Activated B cell treated with CpG ODN at 0.5 μM for 24 hours (primary cell): ENCODE measurements at regions not wholly inside any gene's neighbourhood (a gene's known extent, or its start where the extent isn't known, plus 50 kb on each side); places are given as distances from the start of the nearest gene placed in this dataset.

ENCODE experiments used
- ATAC-seq: fragments of 200-7000 bp; cut with Tn5 transposase; one replicate; pipeline ENCODE4 v1.10.0; 2021; ENCODE audit warnings: low read depth, mild to moderate bottlenecking, moderate library complexity
- CTCF ChIA-PET: fragments of 350-600 bp; sonication (Branson Sonifier 250); formaldehyde crosslinking; loops from one replicate; lab custom pipeline; 2021; ENCODE audit warnings: antibody characterized with exemption; lab: Charles Lee
- POLR2A ChIA-PET: fragments of 350-600 bp; sonication (Branson Sonifier 250); formaldehyde crosslinking; loops from one replicate; lab custom pipeline; 2021; ENCODE audit warnings: antibody characterized with exemption; lab: Charles Lee
- DNase-seq: peaks from one replicate; pipeline ENCODE4 v3.0.0; 2022
- H3K27ac Mint-ChIP-seq: one replicate; pipeline ENCODE4 v1.8.0; 2020; ENCODE audit warnings: mixed read lengths
- H3K27me3 Mint-ChIP-seq: one replicate; pipeline ENCODE4 v1.8.0; 2021; ENCODE audit warnings: mixed read lengths
- H3K36me3 Mint-ChIP-seq: one replicate; pipeline ENCODE4 v1.8.0; 2021; ENCODE audit warnings: low read depth, mixed read lengths
- H3K4me1 Mint-ChIP-seq: one replicate; pipeline ENCODE4 v1.8.0; 2021; ENCODE audit warnings: mixed read lengths
- H3K4me3 Mint-ChIP-seq: one replicate; pipeline ENCODE4 v1.8.0; 2020; ENCODE audit warnings: mild to moderate bottlenecking, mixed read lengths
- H3K9me3 Mint-ChIP-seq: one replicate; pipeline ENCODE4 v1.8.0; 2020; ENCODE audit warnings: mixed read lengths
- CTCF ChIP-seq: fragments of 200-600 bp; IDR thresholded peaks from one replicate; pipeline ENCODE4 v1.8.0; 2022; ENCODE audit warnings: antibody characterized with exemption, mild to moderate bottlenecking
- intact Hi-C: fragments of 100-400 bp; cut with micrococcal nuclease; formaldehyde crosslinking; loops from one replicate; pipeline ENCODE4 v1.15.1; 2024

GRCh38 chr9:95718263-95718662 lies 157.2 kb upstream of the ERCC6L2 start:
- TF ChIP-seq CTCF: no peak
- no peak overlapping the region for H3K4me3 Mint-ChIP-seq
- POLR2A ChIA-PET: no interaction called here
- ATAC-seq: no peak
- H3K27me3 Mint-ChIP-seq: no peaks in the 10 kb centered on the region
- CTCF ChIA-PET: no interaction called here
- no peak overlapping the region for H3K27ac Mint-ChIP-seq
- H3K36me3 Mint-ChIP-seq: no peaks in the 10 kb centered on the region
- DNase-seq: no peak
- peaks cover 12% of the 10 kb centered on the region for H3K9me3 Mint-ChIP-seq
- H3K4me1 Mint-ChIP-seq: no peaks in the 10 kb centered on the region
- intact Hi-C loops: no loop called here

GRCh38 chr9:95715868-95716435 lies 159.5 kb upstream of the ERCC6L2 start:
- no peaks in the 10 kb centered on the region for H3K36me3 Mint-ChIP-seq
- DNase-seq: no peak
- ChIA-PET CTCF (no interaction called here), POLR2A (no interaction called here)
- peaks cover 12% of the 10 kb centered on the region for H3K9me3 Mint-ChIP-seq
- no peak overlapping the region for H3K27ac Mint-ChIP-seq
- ATAC-seq: no peak
- no peak overlapping the region for H3K4me3 Mint-ChIP-seq
- no peaks in the 10 kb centered on the region for H3K27me3 Mint-ChIP-seq
- H3K4me1 Mint-ChIP-seq: no peaks in the 10 kb centered on the region
- intact Hi-C loops: no loop called here
- no peak for TF ChIP-seq CTCF

DNA sequence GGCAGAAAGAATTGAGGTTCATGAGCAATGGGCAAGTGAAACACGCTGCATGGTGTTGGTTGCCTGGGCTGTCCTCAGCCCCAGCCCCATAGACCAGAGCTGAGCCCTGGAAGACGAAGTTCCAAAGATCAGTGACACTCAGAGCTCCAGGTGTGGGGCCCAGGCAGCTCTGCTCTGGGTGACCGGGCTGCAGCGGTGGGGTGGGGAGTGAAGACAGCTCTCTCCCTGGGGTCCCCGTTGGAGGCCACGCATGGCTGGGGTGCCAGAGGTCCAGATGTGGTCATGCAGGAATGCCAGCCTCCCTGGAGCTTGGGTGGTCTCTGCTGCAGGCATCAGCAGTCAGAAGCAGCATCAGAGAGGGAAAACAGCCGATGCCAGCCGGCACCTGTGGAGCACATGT lies 165.0 kb upstream of the ERCC6L2 start:
- H3K27me3 Mint-ChIP-seq: no peaks in the 10 kb centered on the region
- peaks cover 3% of the 10 kb centered on the region for H3K9me3 Mint-ChIP-seq
- no peak overlapping the region for H3K4me3 Mint-ChIP-seq
- ChIA-PET CTCF (no interaction called here), POLR2A (no interaction called here)
- no peaks in the 10 kb centered on the region for H3K4me1 Mint-ChIP-seq
- intact Hi-C loops: no loop called here
- ATAC-seq: no peak
- H3K36me3 Mint-ChIP-seq: no peaks in the 10 kb centered on the region
- no peak for DNase-seq
- TF ChIP-seq CTCF: no peak
- H3K27ac Mint-ChIP-seq: no peak overlapping the region

DNA sequence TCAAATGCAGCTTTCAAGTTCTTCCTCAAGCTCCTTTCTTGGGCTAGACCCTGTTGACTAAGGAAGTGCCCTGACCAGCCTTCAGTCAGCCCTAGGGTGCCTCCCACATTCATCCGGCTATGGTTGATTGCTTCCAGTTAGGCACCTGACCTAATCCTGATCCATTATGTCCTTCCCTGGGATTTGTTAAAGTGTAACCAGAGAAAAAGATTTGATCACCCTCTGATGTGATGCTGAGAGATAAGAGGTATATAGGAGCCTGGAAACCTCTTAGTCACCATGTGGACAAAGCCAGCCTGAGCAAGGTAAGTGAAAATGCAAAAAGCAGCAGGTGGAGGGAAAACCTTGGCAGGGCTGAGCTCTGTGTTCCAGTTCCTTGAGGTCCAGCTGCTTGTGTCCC lies 178.8 kb upstream of the ERCC6L2 start:
- ATAC-seq: no peak
- no peaks in the 10 kb centered on the region for H3K9me3 Mint-ChIP-seq

GRCh38 chr9:95691435-95691834 lies 174.7 kb upstream of the PTCH1 start:
- H3K9me3 Mint-ChIP-seq: peaks cover 2% of the 10 kb centered on the region
- ChIA-PET POLR2A (no interaction called here), CTCF (no interaction called here)
- intact Hi-C loops: no loop called here
- ATAC-seq: no peak
- H3K36me3 Mint-ChIP-seq: no peaks in the 10 kb centered on the region
- no peaks in the 10 kb centered on the region for H3K4me1 Mint-ChIP-seq
- TF ChIP-seq CTCF: no peak
- H3K27ac Mint-ChIP-seq: no peak overlapping the region
- H3K4me3 Mint-ChIP-seq: no peak overlapping the region
- DNase-seq: no peak
- peaks cover 10% of the 10 kb centered on the region for H3K27me3 Mint-ChIP-seq

More for the DNA sequence above, 178.8 kb upstream of the ERCC6L2 start:
- DNase-seq: no peak
- no peaks in the 10 kb centered on the region for H3K36me3 Mint-ChIP-seq
- no peak overlapping the region for H3K27ac Mint-ChIP-seq
- H3K4me1 Mint-ChIP-seq: no peaks in the 10 kb centered on the region
- POLR2A ChIA-PET: no interaction called here
- no peak for TF ChIP-seq CTCF
- no peaks in the 10 kb centered on the region for H3K27me3 Mint-ChIP-seq
- no peak overlapping the region for H3K4me3 Mint-ChIP-seq
- intact Hi-C loops: no loop called here
- CTCF ChIA-PET: interaction anchor here (1.3 kb wide), 1 partner anchor 17 kb away, joined by 3 read pairs; no protein-coding TSS in a partner anchor
